ENCODE measurements at regions not wholly inside any gene's neighbourhood (a gene's known extent, or its start where the extent isn't known, plus 50 kb on each side); places are given as distances from the start of the nearest gene placed in this dataset.

- H3K27me3 ChIP-seq (replicated peaks; ENCODE audit: insufficient read depth): no peaks in the 10 kb centered on the region
- H3K27ac ChIP-seq: no peak overlapping the region
- intact Hi-C loops (cut with DNase I): no loop called here
- no peaks in the 10 kb centered on the region for H3K36me3 ChIP-seq
- 95% methylated on average over 4 of the region's 4 CpGs for WGBS
- no peaks in the 10 kb centered on the region for H3K4me1 ChIP-seq (replicated peaks)
- no peaks in the 10 kb centered on the region for H3K9me3 ChIP-seq
- H3K4me3 ChIP-seq: no peak overlapping the region
- DNase-seq (ENCODE audit: low spot score): no peak
- TF ChIP-seq POLR2AphosphoS5 (IDR thresholded peaks at IDR 0.05): no peak
- TF ChIP-seq, protein P1, sequence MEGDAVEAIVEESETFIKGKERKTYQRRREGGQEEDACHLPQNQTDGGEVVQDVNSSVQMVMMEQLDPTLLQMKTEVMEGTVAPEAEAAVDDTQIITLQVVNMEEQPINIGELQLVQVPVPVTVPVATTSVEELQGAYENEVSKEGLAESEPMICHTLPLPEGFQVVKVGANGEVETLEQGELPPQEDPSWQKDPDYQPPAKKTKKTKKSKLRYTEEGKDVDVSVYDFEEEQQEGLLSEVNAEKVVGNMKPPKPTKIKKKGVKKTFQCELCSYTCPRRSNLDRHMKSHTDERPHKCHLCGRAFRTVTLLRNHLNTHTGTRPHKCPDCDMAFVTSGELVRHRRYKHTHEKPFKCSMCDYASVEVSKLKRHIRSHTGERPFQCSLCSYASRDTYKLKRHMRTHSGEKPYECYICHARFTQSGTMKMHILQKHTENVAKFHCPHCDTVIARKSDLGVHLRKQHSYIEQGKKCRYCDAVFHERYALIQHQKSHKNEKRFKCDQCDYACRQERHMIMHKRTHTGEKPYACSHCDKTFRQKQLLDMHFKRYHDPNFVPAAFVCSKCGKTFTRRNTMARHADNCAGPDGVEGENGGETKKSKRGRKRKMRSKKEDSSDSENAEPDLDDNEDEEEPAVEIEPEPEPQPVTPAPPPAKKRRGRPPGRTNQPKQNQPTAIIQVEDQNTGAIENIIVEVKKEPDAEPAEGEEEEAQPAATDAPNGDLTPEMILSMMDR (IDR thresholded peaks at IDR 0.05): no peak
- TF ChIP-seq POLR2A (IDR thresholded peaks at IDR 0.05): no peak
Measured at GRCh38 chr5:51669095-51669494, 285.8 kb downstream of the ISL1 start.

- H3K27me3 ChIP-seq (replicated peaks; ENCODE audit: insufficient read depth): no peaks in the 10 kb centered on the region
- intact Hi-C loops (cut with DNase I): no loop called here
- no peaks in the 10 kb centered on the region for H3K9me3 ChIP-seq
- no peak overlapping the region for H3K4me3 ChIP-seq
- no peaks in the 10 kb centered on the region for H3K36me3 ChIP-seq
- WGBS: 86% methylated on average over 3 of the region's 3 CpGs
- no peaks in the 10 kb centered on the region for H3K4me1 ChIP-seq (replicated peaks)
- no peak for TF ChIP-seq POLR2AphosphoS5 (IDR thresholded peaks at IDR 0.05)
- TF ChIP-seq POLR2A (IDR thresholded peaks at IDR 0.05): no peak
- TF ChIP-seq, protein P1 (IDR thresholded peaks at IDR 0.05): no peak
- DNase-seq (ENCODE audit: low spot score): no peak
- H3K27ac ChIP-seq: no peak overlapping the region
Measured at GRCh38 chr5:51678330-51678729, 295.1 kb downstream of the ISL1 start.

GRCh38 chr5:51679286-51679685 lies 296.0 kb downstream of the ISL1 start:
- TF ChIP-seq POLR2AphosphoS5 (IDR thresholded peaks at IDR 0.05) (no peak), POLR2A (IDR thresholded peaks at IDR 0.05) (no peak)
- TF ChIP-seq, protein P1 (IDR thresholded peaks at IDR 0.05): no peak
- H3K36me3 ChIP-seq: no peaks in the 10 kb centered on the region
- no peaks in the 10 kb centered on the region for H3K27me3 ChIP-seq (replicated peaks; ENCODE audit: insufficient read depth)
- H3K4me3 ChIP-seq: no peak overlapping the region
- H3K9me3 ChIP-seq: no peaks in the 10 kb centered on the region
- no peak overlapping the region for H3K27ac ChIP-seq
- intact Hi-C loops (cut with DNase I): no loop called here
- H3K4me1 ChIP-seq (replicated peaks): no peaks in the 10 kb centered on the region
- DNase-seq (ENCODE audit: low spot score): no peak

DNA sequence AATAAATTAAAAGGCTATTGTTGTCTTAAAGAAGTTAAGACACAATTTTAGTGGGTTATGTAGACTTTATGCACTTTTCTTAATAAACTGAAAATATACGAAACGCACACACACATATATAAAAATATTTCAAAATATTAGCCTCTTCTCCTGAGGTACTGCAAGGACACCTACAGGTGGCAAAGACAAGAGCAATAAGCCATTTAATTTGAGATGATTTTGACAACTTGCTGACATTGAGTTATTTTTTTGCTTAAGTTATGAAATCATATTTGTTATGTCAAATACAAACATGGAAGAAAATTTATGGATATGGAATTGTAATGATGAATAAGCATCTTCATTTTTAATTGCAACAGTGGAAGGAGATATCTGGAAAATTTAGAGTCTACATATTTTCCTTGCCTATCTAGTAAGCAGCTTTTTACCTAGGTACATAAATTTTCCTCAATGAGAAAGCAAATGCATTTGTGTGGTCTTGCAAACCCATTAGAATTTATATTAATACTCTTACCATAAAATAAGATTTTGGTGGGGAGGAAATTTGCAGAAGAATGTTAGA lies 301.6 kb downstream of the ISL1 start:
- H3K4me3 ChIP-seq: no peak overlapping the region
- TF ChIP-seq, protein P1 (IDR thresholded peaks at IDR 0.05): peak in 3 of 4 experiments; percentile 11 to 35 (median 20)
- TF ChIP-seq POLR2A (IDR thresholded peaks at IDR 0.05): no peak
- no peak for TF ChIP-seq POLR2AphosphoS5 (IDR thresholded peaks at IDR 0.05)

DNA sequence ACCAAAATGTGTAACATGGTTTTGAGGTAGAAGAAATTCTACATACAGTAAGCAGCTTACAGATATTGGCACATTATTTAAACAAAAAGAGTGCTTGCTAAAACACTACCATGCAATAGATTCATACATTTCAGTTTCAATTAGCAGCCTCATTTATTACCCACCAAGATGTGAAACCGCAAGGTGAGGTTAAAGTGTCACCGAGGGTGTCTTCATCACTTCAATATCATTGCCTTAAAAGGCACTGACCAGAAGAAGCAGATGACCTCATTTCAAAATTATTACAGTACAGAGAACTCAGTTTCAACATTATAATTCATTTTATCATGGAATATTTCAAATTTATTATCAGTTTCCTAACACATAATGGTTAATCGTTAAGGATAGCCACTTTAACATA lies 302.2 kb downstream of the ISL1 start:
- H3K36me3 ChIP-seq: no peaks in the 10 kb centered on the region

More for the DNA sequence above, 301.6 kb downstream of the ISL1 start:
- no peaks in the 10 kb centered on the region for H3K36me3 ChIP-seq
- no peaks in the 10 kb centered on the region for H3K27me3 ChIP-seq (replicated peaks; ENCODE audit: insufficient read depth)
- no peak overlapping the region for H3K27ac ChIP-seq
- WGBS: 78% methylated on average over 2 of the region's 2 CpGs
- no peaks in the 10 kb centered on the region for H3K4me1 ChIP-seq (replicated peaks)
- no peak for DNase-seq (ENCODE audit: low spot score)
- intact Hi-C loops (cut with DNase I): loop anchor here (10.0 kb wide), 1 partner anchor 720 kb away; no protein-coding TSS in a partner anchor
- no peaks in the 10 kb centered on the region for H3K9me3 ChIP-seq

More for the DNA sequence above, 302.2 kb downstream of the ISL1 start:
- DNase-seq (ENCODE audit: low spot score): no peak
- Histone ChIP-seq H3K4me3 (no peak overlapping the region), H3K9me3 (no peaks in the 10 kb centered on the region), H3K4me1 (replicated peaks) (no peaks in the 10 kb centered on the region), H3K27ac (no peak overlapping the region), H3K27me3 (replicated peaks; ENCODE audit: insufficient read depth) (no peaks in the 10 kb centered on the region)
- TF ChIP-seq POLR2AphosphoS5 (IDR thresholded peaks at IDR 0.05) (no peak), POLR2A (IDR thresholded peaks at IDR 0.05) (no peak)
- TF ChIP-seq, protein P1 (IDR thresholded peaks at IDR 0.05): no peak
- intact Hi-C loops (cut with DNase I): loop anchor here (10.0 kb wide), 1 partner anchor 721 kb away; no protein-coding TSS in a partner anchor
- WGBS: 94% methylated on average over 3 of the region's 3 CpGs

All from prostate gland (tissue), 2 donors.